ENCODE measurements at regions not wholly inside any gene's neighbourhood (a gene's known extent, or its start where the extent isn't known, plus 50 kb on each side); places are given as distances from the start of the nearest gene placed in this dataset.

GRCh38 chr3:42037318-42037945 lies 53.7 kb upstream of the TRAK1 start:
- no peak for DNase-seq

DNA sequence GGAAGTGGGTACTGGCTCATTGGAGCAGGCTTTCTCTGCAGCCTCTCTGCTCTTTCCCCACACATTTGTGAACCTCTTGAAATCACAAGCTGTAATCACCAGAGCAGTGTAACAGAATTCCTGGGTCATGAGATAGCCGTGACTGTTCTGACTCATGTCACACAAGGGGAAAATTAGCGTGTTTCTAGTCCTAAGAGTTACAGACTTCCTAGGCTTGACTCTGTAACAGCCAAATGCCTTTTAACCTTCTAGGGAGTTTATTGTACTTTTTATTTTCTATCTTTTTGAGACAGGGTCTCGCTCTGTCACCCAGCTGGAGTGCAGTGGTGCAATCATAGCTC lies 54.7 kb upstream of the TRAK1 start:
- DNase-seq = no peak

GRCh38 chr3:42035816-42036482 lies 55.2 kb upstream of the TRAK1 start:
- no peak for DNase-seq

GRCh38 chr3:42035007-42035406 lies 56.1 kb upstream of the TRAK1 start:
- DNase-seq = no peak

GRCh38 chr3:42033741-42034140 lies 57.4 kb upstream of the TRAK1 start:
- DNase-seq = no peak

GRCh38 chr3:42032693-42033349 lies 58.3 kb upstream of the TRAK1 start:
- DNase-seq = no peak

DNA sequence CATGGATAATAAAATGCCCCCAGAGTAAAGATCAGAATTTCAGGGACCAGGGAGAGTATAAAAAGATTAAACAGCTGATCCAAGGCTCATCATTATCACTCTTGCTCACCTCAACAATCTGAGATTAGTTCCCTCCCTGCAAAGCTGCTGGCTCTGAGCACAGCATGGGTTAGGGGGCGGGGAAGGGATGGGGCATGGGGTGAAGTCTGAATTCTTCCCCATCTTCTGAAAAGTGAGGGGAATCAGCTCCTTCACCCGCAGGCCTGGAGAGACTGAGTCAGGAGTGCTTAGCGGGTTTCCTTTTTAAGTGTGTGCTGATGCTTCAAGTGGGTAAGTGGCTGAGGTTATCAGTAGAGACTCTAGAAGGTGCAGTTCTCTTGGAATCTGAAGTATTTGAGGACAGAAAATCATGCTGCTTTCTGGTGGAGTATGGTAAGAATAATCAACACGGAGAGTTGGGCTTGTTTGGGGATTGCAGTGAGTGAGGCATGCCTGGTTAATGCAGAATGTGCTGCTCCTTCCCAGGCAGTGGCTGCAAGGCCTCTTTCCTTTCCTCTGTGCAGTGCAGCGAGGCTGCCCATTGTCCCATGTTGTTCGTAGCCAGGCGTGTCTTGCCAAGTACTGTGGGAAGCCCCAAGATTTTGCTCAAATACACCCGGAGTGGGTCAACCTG lies 59.2 kb upstream of the TRAK1 start:
- DNase-seq = no peak

- no peak for DNase-seq
Observed at GRCh38 chr3:42028474-42028873, 62.7 kb upstream of the TRAK1 start.

DNA sequence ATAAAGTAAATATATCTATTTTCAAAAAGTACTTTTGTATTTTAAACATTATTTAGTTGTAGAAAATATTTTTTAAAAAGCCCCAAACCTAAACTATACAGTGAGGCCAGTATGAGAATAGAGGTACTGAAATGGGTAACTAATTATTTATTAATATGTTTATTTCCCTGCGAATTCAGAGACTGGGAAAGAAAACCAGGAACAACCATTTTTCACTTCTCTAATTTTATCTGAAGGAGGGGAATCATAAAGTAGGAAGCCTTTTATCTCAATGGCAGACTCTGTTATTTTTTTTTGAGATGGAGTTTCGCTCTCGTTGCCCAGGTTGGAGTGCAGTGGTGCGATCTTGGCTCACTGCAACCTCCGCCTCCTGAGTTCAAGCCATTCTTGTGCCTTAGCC lies 63.6 kb upstream of the TRAK1 start:
- no peak for DNase-seq

DNA sequence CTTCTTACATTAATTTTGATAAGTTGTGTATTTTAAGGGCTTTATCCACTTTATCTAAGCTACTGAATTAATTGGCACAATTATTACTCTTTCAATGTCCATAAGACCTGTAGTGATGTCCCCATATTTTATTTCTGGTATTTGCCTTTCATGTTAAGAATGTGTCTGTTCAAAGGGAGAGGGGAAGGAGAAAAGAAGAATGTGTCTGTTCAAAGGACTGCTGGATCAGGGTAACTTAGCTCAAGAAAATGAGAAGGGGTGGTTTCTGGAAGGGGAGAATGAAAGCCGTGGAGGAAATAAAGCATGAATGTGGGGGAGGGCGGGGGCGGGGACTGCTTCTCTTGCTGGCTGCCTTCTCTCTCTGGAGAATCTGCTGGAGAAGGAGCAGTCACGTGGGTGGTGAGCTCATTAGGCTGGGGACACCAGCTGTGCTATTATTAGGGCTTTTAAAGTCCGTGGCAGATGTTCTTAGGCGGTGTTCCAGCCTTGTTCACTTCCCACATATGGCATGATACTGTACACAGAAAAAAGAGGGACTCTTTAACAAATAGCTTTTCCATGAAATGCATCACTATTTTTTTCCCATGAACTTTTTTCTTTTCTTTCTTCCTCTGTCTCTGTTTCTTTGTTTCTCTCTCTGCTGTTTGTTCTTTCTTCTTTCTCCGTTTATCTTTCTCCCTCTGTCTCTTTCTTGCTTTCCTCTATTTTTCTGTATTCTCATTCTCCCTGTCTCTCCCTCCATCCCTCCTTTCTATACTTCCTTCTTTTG lies 63.7 kb upstream of the ULK4 start:
- peak; percentile 26 for DNase-seq

DNA sequence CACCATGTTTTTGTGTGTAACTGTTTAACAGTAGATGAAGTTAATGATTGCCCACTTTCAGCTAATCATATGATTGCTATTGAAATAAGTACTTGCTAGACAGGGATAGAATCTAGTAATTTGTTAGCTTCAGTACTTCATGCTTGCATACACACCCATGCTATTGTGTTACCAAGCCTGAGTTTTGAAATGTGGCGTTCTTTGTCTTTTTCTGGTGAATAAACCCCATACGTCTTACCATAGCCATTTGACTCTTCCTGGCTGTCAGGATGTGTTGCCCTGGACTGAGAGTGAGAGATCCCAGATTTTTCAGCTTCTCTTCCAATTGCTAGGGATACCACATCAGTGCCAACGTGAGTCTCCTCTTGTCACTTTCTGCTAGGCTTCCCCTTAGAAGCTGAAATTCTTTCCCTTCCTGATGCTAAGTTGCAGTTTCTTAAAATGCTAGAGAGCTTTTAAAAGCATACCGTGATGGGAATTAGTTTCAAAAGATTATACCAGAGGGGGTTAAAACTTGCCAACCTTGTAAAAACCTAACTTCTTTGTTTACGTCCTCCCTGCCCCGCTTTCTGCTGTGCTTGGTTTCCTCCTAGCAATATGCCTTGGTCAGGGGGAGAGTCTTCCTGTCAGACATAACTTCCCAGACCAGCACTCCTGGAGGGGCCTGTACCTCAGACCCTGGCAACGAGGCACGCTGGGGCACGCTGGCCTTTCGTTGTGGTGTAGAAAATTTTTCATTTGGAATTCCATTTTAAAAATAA lies 62.9 kb upstream of the ULK4 start:
- DNase-seq = no peak

DNA sequence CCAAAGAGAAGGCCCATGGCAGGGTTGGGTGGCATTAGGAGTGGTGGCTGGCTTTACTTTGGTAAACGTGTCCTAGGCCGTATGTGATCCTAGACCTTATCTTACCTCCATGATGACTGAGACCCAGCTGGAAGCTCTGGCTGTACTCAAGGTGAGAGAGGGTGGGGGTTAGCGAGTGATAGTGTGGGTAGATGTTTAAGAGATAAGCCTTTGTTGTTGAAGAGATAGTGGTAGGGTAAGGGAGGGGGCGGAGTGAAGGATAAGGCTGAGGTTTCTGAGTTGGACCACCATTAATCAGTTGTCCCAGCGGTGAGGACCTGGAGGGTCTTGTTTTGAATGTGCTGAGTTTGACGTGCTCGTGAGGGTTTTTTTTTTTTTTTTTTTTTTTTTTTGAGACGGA lies 61.5 kb upstream of the ULK4 start:
- no peak for DNase-seq

- DNase-seq = no peak
Observed at GRCh38 chr3:42022355-42022754, 60.5 kb upstream of the ULK4 start.

- DNase-seq = no peak
Observed at GRCh38 chr3:42020684-42021307, 58.9 kb upstream of the ULK4 start.

GRCh38 chr3:42019953-42020260 lies 58.0 kb upstream of the ULK4 start:
- no peak for DNase-seq

- no peak for DNase-seq
Observed at GRCh38 chr3:42019144-42019952, 57.4 kb upstream of the ULK4 start.

DNA sequence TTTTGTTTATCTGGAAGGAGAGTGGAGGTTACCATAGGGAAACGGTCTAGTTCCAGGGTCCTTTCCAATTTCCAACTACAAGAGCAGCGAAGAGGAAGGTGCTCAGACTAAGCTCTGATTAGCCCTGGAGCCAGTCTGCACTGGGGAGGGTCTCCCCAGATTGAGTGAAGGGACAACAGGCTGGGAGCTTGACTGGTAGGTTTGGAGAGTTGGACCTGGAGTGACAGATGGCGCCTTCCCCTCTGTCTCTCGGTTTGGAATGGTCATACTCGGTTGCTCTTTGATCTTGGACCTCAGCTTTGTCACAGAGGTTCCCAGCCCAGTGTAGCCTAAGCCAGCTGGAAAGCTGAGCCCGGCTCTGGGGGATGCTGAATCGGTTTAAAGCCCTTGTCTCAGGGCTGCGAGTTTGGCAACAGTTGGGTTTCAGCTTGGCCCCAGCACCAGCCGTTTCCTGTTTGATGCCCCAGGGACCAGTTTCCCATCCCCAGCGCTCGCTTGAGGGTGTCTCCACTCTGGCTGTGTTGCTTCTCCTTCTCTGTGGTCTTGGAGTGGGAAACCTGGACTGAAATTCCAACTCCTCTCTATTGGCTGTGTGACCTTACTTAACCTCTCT lies 53.1 kb upstream of the ULK4 start:
- no peak for DNase-seq

DNA sequence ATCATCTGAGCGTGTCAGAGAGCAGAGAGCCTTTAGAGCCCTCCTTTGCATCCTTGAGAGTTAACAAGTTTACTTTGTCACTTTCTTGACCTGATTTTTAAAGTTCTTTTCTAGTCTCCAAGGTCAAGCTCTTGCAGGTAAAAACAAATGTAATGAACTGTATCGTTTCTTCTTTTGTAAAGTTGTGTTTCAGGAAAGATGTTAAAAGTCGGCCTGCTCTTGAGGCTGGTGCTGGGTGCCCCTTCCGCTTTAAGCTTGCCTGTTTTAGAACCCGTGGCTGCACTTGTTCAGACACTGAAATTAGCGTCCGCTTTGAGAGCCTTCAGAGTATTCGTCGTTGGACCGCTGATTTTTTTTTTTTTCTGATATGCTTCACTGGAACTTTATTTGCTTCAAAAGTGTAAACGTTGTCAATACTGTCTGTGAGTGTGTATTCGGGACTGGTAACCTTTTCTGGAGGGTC lies 52.6 kb upstream of the ULK4 start:
- no peak for DNase-seq

- DNase-seq = no peak
Observed at GRCh38 chr3:42013691-42014457, 52.0 kb upstream of the ULK4 start.
